Esophagus muscularis mucosa (tissue), 4 donors: ENCODE measurements at regions not wholly inside any gene's neighbourhood (a gene's known extent, or its start where the extent isn't known, plus 50 kb on each side); places are given as distances from the start of the nearest gene placed in this dataset.
A peak's percentile ranks its signal among the peaks of the same experiment; 100 is the strongest.

Source experiments
- DNase-seq: peaks from one replicate; pipeline ENCODE4 v3.0.0-alpha.2; 2017; ENCODE audit errors: extremely low spot score
- H3K27ac ChIP-seq, 4 donors: fragments of 200-600 bp; sonication (generic); replicated peaks in 1 of 4; 1 replicate in 3 of 4; 2 replicates in 1 of 4; pipeline ENCODE4 v1.5.1; 2016 to 2019; ENCODE audit warnings: mild to moderate bottlenecking in 1 of 4
- H3K27me3 ChIP-seq, 4 donors: fragments of 200-600 bp; sonication (generic); one replicate each; pipeline versions ENCODE4 v1.5.1 to v1.6.0; 2016 to 2019
- H3K36me3 ChIP-seq, 4 donors: fragments of 200-600 bp; sonication (generic); one replicate each; pipeline ENCODE4 v1.5.1; 2016 to 2019
- H3K4me1 ChIP-seq, 4 donors: fragments of 200-600 bp; sonication (generic); one replicate each; pipeline ENCODE4 v1.5.1; 2016 to 2019
- H3K4me3 ChIP-seq, 4 donors: fragments of 200-600 bp; sonication (generic); 1 replicate in 2 of 4; 2 replicates in 2 of 4; pipeline ENCODE4 v1.5.1; 2016 to 2019; ENCODE audit warnings: mild to moderate bottlenecking in 4 of 4, moderate library complexity in 1 of 4
- H3K9me3 ChIP-seq, 4 donors: fragments of 200-600 bp; sonication (generic); 1 replicate in 3 of 4; 2 replicates in 1 of 4; pipeline ENCODE4 v1.5.1; 2016 to 2019
- CTCF ChIP-seq, 3 experiments: fragments of 200-600 bp in 2 of 3; fragments of 450-650 bp in 1 of 3; sonication (generic) in 2 of 3; IDR thresholded peaks; one replicate each; pipeline ENCODE4 v1.5.1; 2017 to 2019; ENCODE audit warnings: antibody characterized with exemption in 3 of 3, mild to moderate bottlenecking in 2 of 3, moderate library complexity in 1 of 3
- EP300 ChIP-seq: sonication (generic); formaldehyde crosslinking; IDR thresholded peaks from one replicate; pipeline ENCODE4 v1.6.1; 2017; ENCODE audit warnings: antibody characterized with exemption
- POLR2A ChIP-seq: fragments of 450-650 bp; IDR thresholded peaks from one replicate; pipeline ENCODE4 v1.6.1; 2017; ENCODE audit warnings: antibody characterized with exemption, moderate library complexity, mild to moderate bottlenecking, low read depth
- POLR2AphosphoS5 ChIP-seq, 2 donors: sonication (generic); formaldehyde crosslinking; IDR thresholded peaks; one replicate each; pipeline ENCODE4 v1.6.1; 2017; ENCODE audit warnings: antibody characterized with exemption in 2 of 2
- WGBS: methylation state at CpG from one replicate; pipeline ENCODE4 v1.1.5; 2018; 5-methylcytosine and 5-hydroxymethylcytosine counted together
- intact Hi-C: fragments of 100-400 bp; cut with DNase I; formaldehyde crosslinking; loops from one replicate; pipeline ENCODE4 v1.15.1; 2023

- H3K9me3 ChIP-seq, result no peaks in the 10 kb centered on the region
- peaks cover 3 to 31% (median 26%) of the 10 kb centered on the region in 4 donors for H3K4me1 ChIP-seq
- no peaks in the 10 kb centered on the region for H3K27me3 ChIP-seq
- H3K36me3 ChIP-seq, result no peaks in the 10 kb centered on the region
- intact Hi-C loops, result no loop called here
- no peak for TF ChIP-seq EP300
- no peak overlapping the region for H3K4me3 ChIP-seq
- 70% methylated on average over 7 of the region's 7 CpGs for WGBS
- DNase-seq, result no peak
- peak overlapping the region in 3 of 4 donors; percentile 9 to 56 (median 33) for H3K27ac ChIP-seq
Observed at GRCh38 chr1:168476588-168477385, 67.0 kb downstream of the XCL2 start.

GRCh38 chr1:168474322-168474721 lies 69.5 kb downstream of the XCL2 start:
- no peak for DNase-seq
- 100% methylated on average over 1 of the region's 1 CpG for WGBS
- Histone ChIP-seq H3K4me3 (no peak overlapping the region), H3K27ac (no peak overlapping the region), H3K36me3 (no peaks in the 10 kb centered on the region), H3K4me1 (peaks cover 13 to 42% (median 34%) of the 10 kb centered on the region in 4 donors), H3K27me3 (no peaks in the 10 kb centered on the region), H3K9me3 (no peaks in the 10 kb centered on the region)
- intact Hi-C loops, result no loop called here
- TF ChIP-seq CTCF (IDR thresholded peaks at IDR 0.05) (no peak), EP300 (no peak)

GRCh38 chr1:168473126-168473525 lies 70.7 kb downstream of the XCL2 start:
- intact Hi-C loops, result no loop called here
- H3K27ac ChIP-seq, result no peak overlapping the region
- no peak overlapping the region for H3K4me3 ChIP-seq
- peaks cover 20 to 51% (median 44%) of the 10 kb centered on the region in 4 donors for H3K4me1 ChIP-seq
- H3K27me3 ChIP-seq, result no peaks in the 10 kb centered on the region
- no peak for DNase-seq
- H3K36me3 ChIP-seq, result no peaks in the 10 kb centered on the region
- TF ChIP-seq EP300 (no peak), POLR2AphosphoS5 (IDR thresholded peaks at IDR 0.05) (no peak), POLR2A (no peak), CTCF (IDR thresholded peaks at IDR 0.05) (no peak)
- no peaks in the 10 kb centered on the region for H3K9me3 ChIP-seq

GRCh38 chr1:168472223-168472622 lies 71.6 kb downstream of the XCL2 start:
- no peak for DNase-seq
- TF ChIP-seq POLR2A (no peak), EP300 (no peak), POLR2AphosphoS5 (IDR thresholded peaks at IDR 0.05) (no peak), CTCF (IDR thresholded peaks at IDR 0.05) (no peak)
- 91% methylated on average over 2 of the region's 2 CpGs for WGBS
- H3K4me1 ChIP-seq, result peaks cover 27 to 51% (median 47%) of the 10 kb centered on the region in 4 donors
- no peaks in the 10 kb centered on the region for H3K27me3 ChIP-seq
- H3K9me3 ChIP-seq, result no peaks in the 10 kb centered on the region
- intact Hi-C loops, result no loop called here
- H3K4me3 ChIP-seq, result no peak overlapping the region
- no peaks in the 10 kb centered on the region for H3K36me3 ChIP-seq
- H3K27ac ChIP-seq, result no peak overlapping the region

- no peaks in the 10 kb centered on the region for H3K36me3 ChIP-seq
- intact Hi-C loops, result no loop called here
- WGBS, result 54% methylated on average over 1 of the region's 1 CpG
- H3K4me1 ChIP-seq, result peaks cover 34 to 55% (median 51%) of the 10 kb centered on the region in 4 donors
- peak overlapping the region in 3 of 4 donors; percentile 16 to 45 (median 28) for H3K27ac ChIP-seq
- H3K27me3 ChIP-seq, result no peaks in the 10 kb centered on the region
- H3K9me3 ChIP-seq, result no peaks in the 10 kb centered on the region
- TF ChIP-seq EP300 (no peak), POLR2A (no peak), CTCF (IDR thresholded peaks at IDR 0.05) (no peak), POLR2AphosphoS5 (IDR thresholded peaks at IDR 0.05) (no peak)
- no peak for DNase-seq
- no peak overlapping the region for H3K4me3 ChIP-seq
Observed at GRCh38 chr1:168470901-168471431, 72.8 kb downstream of the XCL2 start.
